ENCODE measurements at regions not wholly inside any gene's neighbourhood (a gene's known extent, or its start where the extent isn't known, plus 50 kb on each side); places are given as distances from the start of the nearest gene placed in this dataset.

DNA sequence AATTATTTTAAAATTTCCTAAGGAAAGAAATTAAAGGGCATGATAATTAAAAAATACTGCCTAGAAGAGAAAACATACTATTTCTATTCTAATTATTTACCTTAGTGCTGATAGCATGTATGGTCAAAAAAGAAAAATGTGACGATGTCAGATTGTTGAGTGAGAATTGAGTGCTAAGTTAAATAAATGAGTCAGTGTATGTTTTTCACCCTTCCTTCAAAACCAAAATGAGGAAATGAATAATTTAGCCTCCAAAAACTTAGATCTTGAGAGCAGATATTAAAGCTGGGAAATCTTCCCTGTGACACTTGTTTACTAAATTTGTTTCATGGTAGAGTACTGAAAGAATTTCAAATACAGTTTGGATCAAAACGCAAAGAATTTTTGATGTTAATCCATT is 58.6 kb upstream of the NYAP2 start:
- Mint-ChIP-seq H3K27ac (no peak overlapping the region), H3K4me1 (no peaks in the 10 kb centered on the region), H3K27me3 (peaks cover 2% of the 10 kb centered on the region), H3K4me3 (no peak overlapping the region), H3K9me3 (no peaks in the 10 kb centered on the region), H3K36me3 (ENCODE audit: low read depth) (no peaks in the 10 kb centered on the region)
- CTCF ChIA-PET, result no interaction called here
- POLR2A ChIA-PET, result no interaction called here
- no peak for DNase-seq

- Mint-ChIP-seq H3K4me3 (no peak overlapping the region), H3K27me3 (peaks cover 2% of the 10 kb centered on the region), H3K27ac (no peak overlapping the region), H3K4me1 (no peaks in the 10 kb centered on the region), H3K9me3 (no peaks in the 10 kb centered on the region), H3K36me3 (ENCODE audit: low read depth) (no peaks in the 10 kb centered on the region)
- CTCF ChIA-PET, result no interaction called here
- no peak for DNase-seq
- POLR2A ChIA-PET, result no interaction called here
Observed at GRCh38 chr2:225337183-225337582, 62.3 kb upstream of the NYAP2 start.

- no peaks in the 10 kb centered on the region for H3K9me3 Mint-ChIP-seq
- POLR2A ChIA-PET, result no interaction called here
- H3K36me3 Mint-ChIP-seq (ENCODE audit: low read depth), result no peaks in the 10 kb centered on the region
- H3K4me3 Mint-ChIP-seq, result no peak overlapping the region
- peaks cover 2% of the 10 kb centered on the region for H3K27me3 Mint-ChIP-seq
- no peak overlapping the region for H3K27ac Mint-ChIP-seq
- no peak for DNase-seq
- CTCF ChIA-PET, result no interaction called here
- H3K4me1 Mint-ChIP-seq, result no peaks in the 10 kb centered on the region
Observed at GRCh38 chr2:225334514-225334913, 65.0 kb upstream of the NYAP2 start.

DNA sequence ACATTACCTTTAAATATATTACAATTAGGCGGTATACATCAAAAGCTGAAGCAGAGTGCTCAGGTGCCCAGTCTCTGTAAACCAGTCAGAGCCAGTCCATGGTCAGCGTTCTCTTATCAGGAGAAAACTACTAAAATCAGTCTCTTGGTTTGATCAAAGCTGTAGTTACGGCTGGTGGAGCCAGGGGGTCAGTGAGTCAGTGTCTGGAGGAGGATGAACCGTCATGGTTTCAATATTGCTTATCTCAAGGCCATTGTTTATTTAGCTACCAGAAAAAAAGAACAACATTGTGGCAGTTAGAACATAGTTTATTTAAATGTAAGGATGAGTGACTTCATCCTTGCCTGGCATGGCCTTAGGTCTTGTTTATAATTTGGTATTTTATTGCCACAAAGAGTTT is 71.3 kb upstream of the NYAP2 start:
- Mint-ChIP-seq H3K4me3 (no peak overlapping the region), H3K9me3 (no peaks in the 10 kb centered on the region), H3K27ac (no peak overlapping the region), H3K4me1 (no peaks in the 10 kb centered on the region), H3K27me3 (no peaks in the 10 kb centered on the region), H3K36me3 (ENCODE audit: low read depth) (no peaks in the 10 kb centered on the region)
- ChIA-PET POLR2A (no interaction called here), CTCF (no interaction called here)
- no peak for DNase-seq

DNA sequence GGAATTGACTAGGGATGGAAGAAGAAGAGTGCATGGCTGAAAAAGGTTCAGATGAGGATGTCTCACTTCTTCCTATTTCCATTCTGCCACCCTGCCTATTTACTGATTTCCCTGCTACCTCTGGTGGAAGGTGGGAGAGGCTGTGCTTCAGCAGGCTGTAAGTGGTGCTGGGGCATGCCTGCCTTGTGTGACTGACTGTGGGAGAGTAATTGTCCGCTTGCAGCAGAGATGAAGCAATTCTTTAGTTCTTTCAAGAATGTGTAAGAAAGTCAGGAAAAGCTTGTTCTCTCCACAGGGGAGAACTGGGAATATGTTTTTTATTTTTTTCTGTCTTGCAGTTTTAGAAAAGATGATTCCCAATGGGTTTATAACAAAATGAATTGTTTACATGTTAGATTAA is 72.5 kb upstream of the NYAP2 start:
- ChIA-PET CTCF (no interaction called here), POLR2A (no interaction called here)
- DNase-seq, result no peak
- Mint-ChIP-seq H3K27me3 (no peaks in the 10 kb centered on the region), H3K4me1 (no peaks in the 10 kb centered on the region), H3K27ac (no peak overlapping the region), H3K4me3 (no peak overlapping the region), H3K36me3 (ENCODE audit: low read depth) (no peaks in the 10 kb centered on the region), H3K9me3 (no peaks in the 10 kb centered on the region)

DNA sequence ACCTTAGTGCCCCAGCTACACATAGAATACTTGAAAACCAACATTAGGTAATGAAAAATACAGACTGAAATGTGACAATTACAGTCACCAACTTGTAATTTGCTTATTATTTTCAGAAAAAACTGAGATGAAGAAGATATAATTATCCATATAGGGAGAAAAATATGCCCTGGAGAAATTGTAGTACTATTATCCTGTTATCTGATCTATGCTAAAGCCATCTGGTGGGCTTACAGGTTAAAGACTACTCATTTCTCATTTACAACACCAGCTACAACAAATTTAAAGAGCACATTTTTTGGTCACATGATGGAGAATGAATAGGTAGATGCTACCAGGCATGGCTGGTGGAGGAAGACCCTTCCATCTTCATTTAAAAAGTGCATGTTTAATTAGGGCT is 79.6 kb upstream of the NYAP2 start:
- no peaks in the 10 kb centered on the region for H3K27me3 Mint-ChIP-seq
- peaks cover 1% of the 10 kb centered on the region for H3K9me3 Mint-ChIP-seq
- no peak for DNase-seq

GRCh38 chr2:225318440-225318839 is 81.1 kb upstream of the NYAP2 start:
- Mint-ChIP-seq H3K4me1 (no peaks in the 10 kb centered on the region), H3K27ac (no peak overlapping the region), H3K9me3 (peaks cover 1% of the 10 kb centered on the region), H3K27me3 (no peaks in the 10 kb centered on the region), H3K36me3 (ENCODE audit: low read depth) (no peaks in the 10 kb centered on the region), H3K4me3 (no peak overlapping the region)
- no peak for DNase-seq
- CTCF ChIA-PET, result no interaction called here
- POLR2A ChIA-PET, result no interaction called here

More for the DNA sequence above, 79.6 kb upstream of the NYAP2 start:
- Mint-ChIP-seq H3K36me3 (ENCODE audit: low read depth) (no peaks in the 10 kb centered on the region), H3K4me1 (no peaks in the 10 kb centered on the region), H3K27ac (no peak overlapping the region), H3K4me3 (no peak overlapping the region)
- POLR2A ChIA-PET, result no interaction called here
- CTCF ChIA-PET, result no interaction called here

GRCh38 chr2:225317186-225317585 is 82.3 kb upstream of the NYAP2 start:
- Mint-ChIP-seq H3K9me3 (peaks cover 1% of the 10 kb centered on the region), H3K27ac (no peak overlapping the region), H3K4me1 (no peaks in the 10 kb centered on the region), H3K27me3 (no peaks in the 10 kb centered on the region), H3K36me3 (ENCODE audit: low read depth) (no peaks in the 10 kb centered on the region), H3K4me3 (no peak overlapping the region)
- ChIA-PET POLR2A (no interaction called here), CTCF (no interaction called here)
- no peak for DNase-seq

GRCh38 chr2:225310745-225311144 is 88.8 kb upstream of the NYAP2 start:
- no peak overlapping the region for H3K4me3 Mint-ChIP-seq
- no peak for DNase-seq
- H3K4me1 Mint-ChIP-seq, result no peaks in the 10 kb centered on the region
- ChIA-PET POLR2A (no interaction called here), CTCF (no interaction called here)
- no peaks in the 10 kb centered on the region for H3K9me3 Mint-ChIP-seq
- no peaks in the 10 kb centered on the region for H3K27me3 Mint-ChIP-seq
- H3K36me3 Mint-ChIP-seq (ENCODE audit: low read depth), result no peaks in the 10 kb centered on the region
- H3K27ac Mint-ChIP-seq, result no peak overlapping the region

- ChIA-PET POLR2A (no interaction called here), CTCF (no interaction called here)
- Mint-ChIP-seq H3K27ac (no peak overlapping the region), H3K9me3 (no peaks in the 10 kb centered on the region), H3K4me1 (no peaks in the 10 kb centered on the region), H3K4me3 (no peak overlapping the region), H3K27me3 (no peaks in the 10 kb centered on the region), H3K36me3 (ENCODE audit: low read depth) (no peaks in the 10 kb centered on the region)
- no peak for DNase-seq
Observed at GRCh38 chr2:225309516-225309915, 90.0 kb upstream of the NYAP2 start.

DNA sequence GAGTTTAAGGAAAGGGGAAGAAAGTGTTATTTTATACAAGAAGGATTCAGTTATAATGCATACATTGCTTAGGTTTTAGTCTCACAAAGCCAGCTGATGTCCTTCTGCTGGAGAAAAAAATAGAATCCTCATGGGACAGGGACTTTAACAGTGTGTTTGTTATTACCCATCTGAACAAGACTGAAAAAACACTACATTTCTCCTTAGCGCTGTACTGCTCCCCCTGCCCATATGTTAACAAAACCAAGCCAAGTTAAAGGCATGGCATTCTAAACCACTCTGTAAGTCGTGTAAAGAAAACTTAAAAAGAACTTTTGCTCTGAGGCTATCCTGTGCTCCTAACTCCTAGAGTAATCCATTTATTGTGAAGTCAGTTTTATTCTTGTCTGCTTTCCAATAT is 102.6 kb upstream of the NYAP2 start:
- POLR2A ChIA-PET, result no interaction called here
- no peaks in the 10 kb centered on the region for H3K27me3 Mint-ChIP-seq
- H3K4me3 Mint-ChIP-seq, result no peak overlapping the region
- no peak for DNase-seq
- peaks cover 3% of the 10 kb centered on the region for H3K9me3 Mint-ChIP-seq
- no peaks in the 10 kb centered on the region for H3K4me1 Mint-ChIP-seq
- no peaks in the 10 kb centered on the region for H3K36me3 Mint-ChIP-seq (ENCODE audit: low read depth)
- no peak overlapping the region for H3K27ac Mint-ChIP-seq
- CTCF ChIA-PET, result no interaction called here

DNA sequence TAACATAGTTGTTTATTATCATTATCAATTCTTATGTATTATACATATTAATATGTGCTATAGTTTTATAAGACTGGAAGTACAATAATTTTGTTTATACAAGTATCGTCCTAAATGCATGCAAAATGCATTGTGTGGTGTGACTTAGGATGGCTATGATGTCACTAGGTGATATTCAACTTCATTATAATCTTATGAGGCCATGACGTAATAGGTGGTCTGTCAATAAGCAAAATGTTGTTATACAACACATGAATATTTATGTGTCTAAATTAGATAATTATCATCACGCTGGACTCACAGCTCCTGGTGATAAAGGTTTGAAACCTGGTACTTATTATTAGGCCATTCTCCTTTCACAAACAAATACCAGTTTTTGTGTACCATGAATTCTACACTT is 104.4 kb upstream of the NYAP2 start:
- no peak for DNase-seq
- CTCF ChIA-PET, result interaction anchor here (1.2 kb wide), 1 partner anchor 12 kb away, joined by 3 read pairs; no protein-coding TSS in a partner anchor
- Mint-ChIP-seq H3K4me3 (no peak overlapping the region), H3K9me3 (no peaks in the 10 kb centered on the region), H3K27ac (no peak overlapping the region), H3K27me3 (no peaks in the 10 kb centered on the region), H3K36me3 (ENCODE audit: low read depth) (no peaks in the 10 kb centered on the region), H3K4me1 (no peaks in the 10 kb centered on the region)
- POLR2A ChIA-PET, result no interaction called here

DNA sequence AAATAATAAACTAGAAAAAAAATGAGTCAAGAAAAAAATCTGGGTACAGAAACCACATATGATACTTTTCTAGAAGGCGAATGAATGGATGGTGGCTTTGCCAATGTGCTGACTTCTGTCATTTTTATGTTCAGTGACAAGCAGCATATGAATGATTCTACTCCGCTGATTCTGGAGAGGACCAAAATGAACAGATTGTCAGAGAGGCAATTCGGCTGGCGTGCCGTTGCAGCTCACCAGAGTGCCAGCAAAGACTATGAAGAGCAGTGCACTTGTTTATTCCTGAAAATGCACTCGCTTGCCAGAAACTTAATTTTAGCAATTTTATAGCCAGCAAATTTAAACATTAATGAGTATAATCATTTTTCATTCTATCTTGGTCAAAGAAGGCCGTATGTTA is 105.9 kb upstream of the NYAP2 start:
- ChIA-PET POLR2A (no interaction called here), CTCF (no interaction called here)
- Mint-ChIP-seq H3K9me3 (no peaks in the 10 kb centered on the region), H3K4me3 (no peak overlapping the region), H3K36me3 (ENCODE audit: low read depth) (no peaks in the 10 kb centered on the region), H3K27me3 (no peaks in the 10 kb centered on the region), H3K4me1 (no peaks in the 10 kb centered on the region), H3K27ac (no peak overlapping the region)
- no peak for DNase-seq

GRCh38 chr2:225290757-225291400 is 108.6 kb upstream of the NYAP2 start:
- no peak overlapping the region for H3K4me3 Mint-ChIP-seq
- ChIA-PET CTCF (no interaction called here), POLR2A (no interaction called here)
- no peak overlapping the region for H3K27ac Mint-ChIP-seq
- H3K27me3 Mint-ChIP-seq, result no peaks in the 10 kb centered on the region
- no peaks in the 10 kb centered on the region for H3K36me3 Mint-ChIP-seq (ENCODE audit: low read depth)
- H3K9me3 Mint-ChIP-seq, result no peaks in the 10 kb centered on the region
- no peak for DNase-seq
- no peaks in the 10 kb centered on the region for H3K4me1 Mint-ChIP-seq

- H3K36me3 Mint-ChIP-seq (ENCODE audit: low read depth), result no peaks in the 10 kb centered on the region
- ChIA-PET POLR2A (no interaction called here), CTCF (no interaction called here)
- no peaks in the 10 kb centered on the region for H3K9me3 Mint-ChIP-seq
- no peak for DNase-seq
- no peak overlapping the region for H3K4me3 Mint-ChIP-seq
- H3K27me3 Mint-ChIP-seq, result no peaks in the 10 kb centered on the region
- no peak overlapping the region for H3K27ac Mint-ChIP-seq
- H3K4me1 Mint-ChIP-seq, result no peaks in the 10 kb centered on the region
Observed at GRCh38 chr2:225289659-225290058, 109.9 kb upstream of the NYAP2 start.
